ENCODE measurements at regions not wholly inside any gene's neighbourhood (a gene's known extent, or its start where the extent isn't known, plus 50 kb on each side); places are given as distances from the start of the nearest gene placed in this dataset.

- TF ChIP-seq USF2 (IDR thresholded peaks at IDR 0.05; ENCODE audit: low read length): no peak
- no peak for TF ChIP-seq TCF12 (IDR thresholded peaks at IDR 0.05; ENCODE audit: low read depth, low read length)
- TF ChIP-seq SRF (IDR thresholded peaks at IDR 0.05; ENCODE audit: low read depth, low read length): no peak
- no peak for TF ChIP-seq POLR2A (IDR thresholded peaks at IDR 0.05; ENCODE audit: control extremely low read depth in 1 of 2, low read depth in 2 of 2, low read length in 2 of 2)
These were observed 83.5 kb upstream of the FNDC3A start (continued) for GRCh38 chr13:48892053-48892687.
